GM18507 (cell line): ENCODE measurements at regions not wholly inside any gene's neighbourhood (a gene's known extent, or its start where the extent isn't known, plus 50 kb on each side); places are given as distances from the start of the nearest gene placed in this dataset.

ENCODE experiments used
- DNase-seq: peaks from one replicate; pipeline ENCODE4 v3.0.0; 2011; ENCODE audit warnings: low read depth; ENCODE audit not compliant: insufficient read length; ENCODE audit errors: extremely low spot score
- FAIRE-seq: peaks from 2 replicates; lab custom pipeline; 2011; peaks lifted over from hg19 to GRCh38; lab: Jason Lieb, UNC

DNA sequence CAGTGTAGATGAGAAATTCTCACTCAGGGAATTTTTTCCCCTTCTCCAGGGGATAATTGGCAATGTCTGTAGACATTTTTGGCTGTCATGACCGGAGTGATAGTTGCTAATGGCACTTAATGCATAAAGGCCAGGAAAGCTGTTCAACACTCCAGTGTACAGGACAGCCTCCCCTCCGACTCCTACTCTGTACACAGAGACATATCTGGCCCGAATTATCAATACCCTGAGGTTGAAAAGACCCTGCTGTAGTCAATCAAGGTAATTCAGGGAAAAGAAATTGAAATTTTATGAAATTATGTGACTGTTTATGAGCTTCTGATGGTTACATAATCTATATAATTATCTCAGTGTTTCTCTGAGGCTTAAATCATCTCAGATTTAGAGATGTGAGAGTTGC, 720.7 kb downstream of the OLFM4 start:
- DNase-seq = no peak
- FAIRE-seq = no peak

GRCh38 chr13:53759016-53759415, 730.4 kb downstream of the OLFM4 start:
- FAIRE-seq (no peak), DNase-seq (no peak)

- FAIRE-seq (no peak), DNase-seq (no peak)
Observed at GRCh38 chr13:53775807-53776206, 747.2 kb downstream of the OLFM4 start.

GRCh38 chr13:53778937-53779336, 750.3 kb downstream of the OLFM4 start:
- FAIRE-seq (no peak), DNase-seq (no peak)

DNA sequence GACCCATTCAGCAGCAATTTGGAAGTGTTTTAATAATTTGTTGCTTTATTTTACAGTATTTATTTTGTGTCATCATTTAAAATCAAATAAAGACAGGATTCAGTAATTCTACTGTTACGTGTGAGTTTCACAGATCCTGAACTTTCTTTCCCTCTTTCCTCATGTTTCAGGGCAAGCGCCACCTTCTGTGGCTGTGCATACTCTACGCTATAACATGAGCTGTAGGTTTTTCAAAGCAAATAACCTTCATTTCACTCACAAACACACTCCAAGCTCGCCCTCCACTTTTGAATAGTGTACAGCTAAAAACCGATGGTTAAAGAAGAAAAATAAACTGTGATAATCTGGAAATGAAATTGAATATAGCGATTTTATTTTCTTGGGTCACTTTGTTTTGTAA, 753.3 kb downstream of the OLFM4 start:
- no peak for FAIRE-seq
- DNase-seq = no peak

DNA sequence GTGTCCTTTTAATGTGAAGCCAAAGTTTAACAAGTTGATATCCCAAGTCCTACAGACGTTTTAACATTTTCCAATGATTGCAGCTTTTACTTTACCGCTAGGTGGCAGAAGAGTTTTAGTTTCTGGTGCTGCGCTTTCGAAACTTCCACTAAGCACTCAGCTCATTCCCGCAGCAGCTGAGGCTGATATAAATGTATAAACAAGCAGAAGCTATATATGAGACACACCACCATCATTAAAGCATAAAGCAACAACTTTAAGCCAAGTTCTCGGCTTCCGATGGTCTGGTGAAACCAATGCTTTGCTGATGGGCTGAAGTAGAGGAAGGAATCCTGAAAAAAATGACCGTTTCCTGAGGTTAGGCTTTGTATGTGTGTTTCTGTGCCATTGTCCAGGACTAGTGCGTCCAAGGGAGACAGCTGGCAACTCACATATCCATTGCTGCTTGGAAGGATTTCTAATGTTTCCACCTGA, 753.9 kb downstream of the OLFM4 start:
- FAIRE-seq = peak; percentile 60
- peak; percentile 3 for DNase-seq

- FAIRE-seq = no peak
- no peak for DNase-seq
Observed at GRCh38 chr13:53783471-53783870, 754.9 kb downstream of the OLFM4 start.

GRCh38 chr13:53788286-53788685, 759.7 kb downstream of the OLFM4 start:
- FAIRE-seq = no peak
- no peak for DNase-seq

DNA sequence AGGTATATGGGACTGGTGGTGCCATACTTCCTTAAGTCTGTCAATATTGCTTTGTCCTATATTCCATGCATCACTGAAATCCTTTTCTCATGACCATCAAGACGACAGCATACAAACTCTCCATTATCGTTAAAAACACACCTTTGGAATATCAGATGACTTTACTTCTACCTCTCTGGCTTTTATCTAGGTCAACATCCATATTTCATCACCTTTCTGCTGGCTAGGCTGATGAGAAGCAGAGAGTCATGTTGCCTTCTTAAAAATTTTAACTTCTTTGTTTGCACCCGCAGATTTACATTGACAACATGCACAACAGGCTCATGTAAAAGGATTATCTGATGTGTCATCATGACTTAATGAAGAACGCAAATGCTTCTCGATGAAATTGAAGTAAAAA, 771.4 kb downstream of the OLFM4 start:
- DNase-seq (no peak), FAIRE-seq (no peak)

GRCh38 chr13:53807251-53807834, 778.7 kb downstream of the OLFM4 start:
- DNase-seq (no peak), FAIRE-seq (no peak)

DNA sequence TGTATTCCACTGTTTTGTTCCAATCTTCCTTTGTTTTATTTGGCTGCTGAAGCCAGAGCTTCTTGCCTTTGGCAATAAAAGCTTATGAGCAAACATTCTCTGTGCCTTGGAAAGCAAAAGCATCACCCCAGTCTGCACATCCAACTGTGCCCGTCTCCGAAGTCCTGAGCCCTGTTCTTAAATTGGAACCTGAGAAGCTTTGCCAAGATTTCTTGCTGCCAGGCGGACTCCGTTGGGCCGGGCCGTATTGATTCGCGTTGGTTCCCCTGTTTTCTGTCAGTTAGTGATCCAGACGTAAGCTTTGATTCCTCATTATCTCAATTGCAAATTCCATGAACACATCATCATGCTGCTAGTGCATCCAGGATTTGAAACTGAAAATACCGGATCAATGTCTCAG, 793.0 kb downstream of the OLFM4 start:
- no peak for FAIRE-seq

DNA sequence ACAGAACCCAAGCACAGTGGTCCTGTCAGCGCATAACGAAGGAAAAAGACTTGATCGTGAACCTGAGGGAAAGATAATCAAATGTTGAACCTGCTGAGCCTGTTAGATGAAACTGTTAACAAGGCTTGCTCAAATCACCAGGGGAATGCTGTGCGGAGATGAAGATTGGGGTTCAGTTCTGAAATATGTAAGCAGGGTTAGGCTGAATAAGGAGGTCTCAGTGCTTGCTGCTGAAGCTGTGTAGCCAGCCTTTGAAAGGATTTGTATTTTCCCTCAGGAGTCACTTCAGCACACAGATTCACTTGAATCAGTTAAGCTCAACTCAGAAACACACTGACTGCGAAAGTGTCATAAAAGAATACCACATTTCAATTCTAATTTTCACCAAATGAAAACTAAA, 793.5 kb downstream of the OLFM4 start:
- DNase-seq = no peak
- no peak for FAIRE-seq

More for the DNA sequence above, 793.0 kb downstream of the OLFM4 start:
- no peak for DNase-seq

DNA sequence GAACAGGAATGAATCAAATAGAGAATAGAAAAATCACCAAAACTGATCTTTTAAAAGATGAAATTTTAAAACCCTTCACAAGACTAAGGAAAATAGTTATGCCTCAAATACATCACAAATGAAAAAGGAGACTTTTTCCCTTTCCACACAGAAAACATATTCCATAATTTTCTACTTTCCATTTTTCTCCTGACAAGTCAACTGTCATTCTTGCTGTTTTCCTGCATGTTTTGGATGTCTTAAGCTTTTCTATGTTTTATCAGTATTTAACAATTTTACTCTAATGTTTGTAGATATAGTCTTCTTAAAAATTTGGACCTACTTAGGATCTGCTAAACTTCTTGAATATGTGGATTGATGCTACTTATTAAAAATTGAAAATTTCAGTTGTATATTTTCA, 810.8 kb downstream of the OLFM4 start:
- FAIRE-seq (no peak), DNase-seq (no peak)

- no peak for FAIRE-seq
- no peak for DNase-seq
Observed at GRCh38 chr13:53844473-53845146, 816.0 kb downstream of the OLFM4 start.

DNA sequence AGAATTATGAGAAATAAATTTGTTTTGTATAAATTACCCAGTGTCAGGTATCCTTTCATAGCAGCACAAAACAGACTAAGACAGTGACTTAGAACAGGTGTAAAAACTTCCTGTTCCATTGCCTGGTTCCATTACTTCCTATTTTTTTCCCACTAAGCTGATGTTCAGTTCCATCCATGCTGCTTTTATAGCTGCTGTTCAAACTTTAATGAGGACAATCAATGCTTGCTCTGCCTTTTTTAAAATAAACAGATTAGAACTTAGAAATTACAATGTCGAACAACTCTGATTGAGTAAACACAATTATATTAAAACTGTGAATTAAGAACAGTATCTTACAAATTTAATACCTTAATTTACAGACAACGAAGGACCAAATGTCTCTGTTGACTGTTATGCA, 818.9 kb downstream of the OLFM4 start:
- DNase-seq (no peak), FAIRE-seq (no peak)

GRCh38 chr13:53848366-53848961, 819.9 kb downstream of the OLFM4 start:
- DNase-seq = no peak
- no peak for FAIRE-seq

DNA sequence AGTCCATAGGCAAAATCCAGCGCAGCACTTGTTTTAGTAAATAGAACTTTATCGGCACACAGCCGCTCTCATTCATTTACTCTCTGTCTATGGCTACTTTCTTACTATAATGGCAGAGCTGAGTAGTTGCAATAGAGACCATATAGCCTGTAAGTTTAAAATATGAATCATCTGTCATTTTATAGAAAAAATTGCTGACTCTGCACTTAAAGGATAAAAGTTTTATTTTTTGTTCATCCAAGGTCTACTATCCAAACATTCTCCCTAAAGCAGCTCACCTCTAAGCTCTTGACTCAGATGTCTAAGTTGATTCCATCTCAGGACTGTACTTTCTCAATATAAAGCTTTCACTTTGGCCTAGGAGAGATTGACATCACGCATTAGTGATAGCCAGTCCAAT, 825.7 kb downstream of the OLFM4 start:
- DNase-seq = no peak
- FAIRE-seq = no peak

DNA sequence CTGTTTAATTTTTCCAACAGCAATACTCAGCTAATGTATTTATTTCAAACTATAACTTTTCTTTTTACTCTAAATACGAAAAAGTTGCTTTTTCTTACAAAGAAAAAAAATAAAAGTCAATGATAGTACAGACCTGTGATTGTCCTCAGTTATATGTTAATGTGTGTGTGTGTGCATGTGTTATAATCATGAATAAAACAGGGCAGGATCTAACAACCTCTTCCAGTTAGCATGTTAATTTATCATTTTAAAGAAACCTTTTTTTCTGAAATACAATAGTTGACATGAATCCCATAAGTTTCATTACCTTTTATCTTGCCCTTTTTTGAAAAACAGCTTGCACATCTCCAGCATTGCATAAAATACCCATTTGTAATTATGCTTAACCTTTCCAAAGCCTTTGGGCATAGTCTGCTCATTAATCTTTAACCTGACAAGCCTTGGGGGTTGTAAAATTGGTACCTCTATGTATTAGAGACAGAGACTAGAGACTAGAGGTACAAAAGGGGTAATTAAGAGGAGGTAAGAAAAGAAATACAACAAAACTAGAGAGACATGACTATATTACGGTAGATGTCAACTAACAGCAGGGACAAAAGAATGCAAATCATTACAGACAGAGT, 828.1 kb downstream of the OLFM4 start:
- no peak for FAIRE-seq
- DNase-seq = no peak

GRCh38 chr13:53863520-53863919, 834.9 kb downstream of the OLFM4 start:
- no peak for FAIRE-seq
- DNase-seq = no peak

- FAIRE-seq (no peak), DNase-seq (no peak)
Observed at GRCh38 chr13:53873558-53873957, 844.9 kb downstream of the OLFM4 start.

DNA sequence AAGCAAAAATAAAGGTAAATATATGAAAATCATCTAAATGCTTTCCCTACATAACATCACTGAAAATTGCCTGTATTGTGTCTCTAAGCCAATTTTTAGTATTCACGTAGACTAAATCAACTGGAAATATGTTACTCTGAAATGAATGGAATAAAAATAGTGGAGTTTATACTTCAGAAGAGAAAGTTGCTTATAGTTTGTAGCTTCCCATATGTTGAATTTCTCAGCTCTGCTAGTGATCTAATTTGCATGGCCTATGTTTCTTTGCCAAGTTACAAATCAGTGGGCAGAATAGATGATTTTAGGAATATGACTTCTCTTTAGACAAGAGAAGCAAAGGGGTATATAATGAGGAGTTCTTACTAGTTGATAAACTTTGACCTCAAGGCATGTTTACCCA, 850.2 kb downstream of the OLFM4 start:
- no peak for FAIRE-seq

More for the DNA sequence above, 850.2 kb downstream of the OLFM4 start:
- DNase-seq = no peak
